ENCODE measurements at regions not wholly inside any gene's neighbourhood (a gene's known extent, or its start where the extent isn't known, plus 50 kb on each side); places are given as distances from the start of the nearest gene placed in this dataset.

GRCh38 chr4:11497972-11498371, 69.3 kb upstream of the HS3ST1 start:
- TF ChIP-seq CTCF (IDR thresholded peaks at IDR 0.05; ENCODE audit: low read depth, low read length): no peak
- TF ChIP-seq EZH2phosphoT487 (IDR thresholded peaks at IDR 0.05; ENCODE audit: low read depth): no peak
